Memory B cell (primary cell): ENCODE measurements at regions not wholly inside any gene's neighbourhood (a gene's known extent, or its start where the extent isn't known, plus 50 kb on each side); places are given as distances from the start of the nearest gene placed in this dataset.
"Not testable (repeated sequence)": the region's sequence is repeated elsewhere in the genome, so short reads cannot be mapped to it uniquely, and the experiment has no call there.

Experiments
- ATAC-seq: fragments of 150-1000 bp; cut with Tn5 transposase; 2 replicates; pipeline ENCODE4 v1.10.0; 2021; ENCODE audit warnings: low read depth, mild to moderate bottlenecking, moderate library complexity
- DNase-seq, 2 donors: peaks; one replicate each; pipeline ENCODE4 v3.0.0; 2022; ENCODE audit warnings: low spot score in 2 of 2
- H3K27ac Mint-ChIP-seq: one replicate; pipeline ENCODE4 v1.8.0; 2022; ENCODE audit warnings: mild to moderate bottlenecking, moderate library complexity, mixed read lengths
- H3K27me3 Mint-ChIP-seq: one replicate; pipeline ENCODE4 v1.8.0; 2022; ENCODE audit warnings: mixed read lengths
- H3K36me3 Mint-ChIP-seq: one replicate; pipeline ENCODE4 v1.8.0; 2022; ENCODE audit warnings: mild to moderate bottlenecking, mixed read lengths
- H3K4me1 Mint-ChIP-seq: one replicate; pipeline ENCODE4 v1.8.0; 2022; ENCODE audit warnings: mixed read lengths
- H3K4me3 Mint-ChIP-seq: one replicate; pipeline ENCODE4 v1.8.0; 2022; ENCODE audit warnings: mild to moderate bottlenecking, moderate library complexity, mixed read lengths
- H3K9me3 Mint-ChIP-seq: one replicate; pipeline ENCODE4 v1.8.0; 2022; ENCODE audit warnings: mixed read lengths

GRCh38 chr14:22190411-22191191 lies 398.4 kb downstream of the DAD1 start:
- ATAC-seq, result no peak

GRCh38 chr14:22189881-22190280 lies 399.1 kb downstream of the DAD1 start:
- Mint-ChIP-seq H3K4me3 (no peak overlapping the region), H3K4me1 (no peaks in the 10 kb centered on the region), H3K36me3 (no peaks in the 10 kb centered on the region), H3K27ac (no peak overlapping the region), H3K9me3 (no peaks in the 10 kb centered on the region), H3K27me3 (peaks cover 4% of the 10 kb centered on the region)
- no peak for ATAC-seq
- DNase-seq, result no peak

More at GRCh38 chr14:22190411-22191191, 398.4 kb downstream of the DAD1 start:
- Mint-ChIP-seq H3K27me3 (peaks cover 2% of the 10 kb centered on the region), H3K4me1 (no peaks in the 10 kb centered on the region), H3K27ac (no peak overlapping the region), H3K4me3 (no peak overlapping the region), H3K9me3 (no peaks in the 10 kb centered on the region), H3K36me3 (no peaks in the 10 kb centered on the region)
- DNase-seq, result no peak

- no peak overlapping the region for H3K4me3 Mint-ChIP-seq
- no peaks in the 10 kb centered on the region for H3K4me1 Mint-ChIP-seq
- no peaks in the 10 kb centered on the region for H3K36me3 Mint-ChIP-seq
- H3K27ac Mint-ChIP-seq, result no peak overlapping the region
- no peaks in the 10 kb centered on the region for H3K9me3 Mint-ChIP-seq
- no peak for DNase-seq
- ATAC-seq, result no peak
- peaks cover 6% of the 10 kb centered on the region for H3K27me3 Mint-ChIP-seq
Observed at GRCh38 chr14:22188318-22188717, 400.7 kb downstream of the DAD1 start.

- Mint-ChIP-seq H3K4me3 (no peak overlapping the region), H3K27ac (no peak overlapping the region), H3K36me3 (no peaks in the 10 kb centered on the region), H3K27me3 (peaks cover 11% of the 10 kb centered on the region), H3K9me3 (no peaks in the 10 kb centered on the region), H3K4me1 (no peaks in the 10 kb centered on the region)
- DNase-seq (no peak), ATAC-seq (no peak)
Observed at GRCh38 chr14:22185789-22186188, 403.2 kb downstream of the DAD1 start.

GRCh38 chr14:22185191-22185590 lies 403.8 kb downstream of the DAD1 start:
- no peak overlapping the region for H3K4me3 Mint-ChIP-seq
- no peaks in the 10 kb centered on the region for H3K4me1 Mint-ChIP-seq
- peaks cover 11% of the 10 kb centered on the region for H3K27me3 Mint-ChIP-seq
- no peaks in the 10 kb centered on the region for H3K36me3 Mint-ChIP-seq
- H3K27ac Mint-ChIP-seq, result no peak overlapping the region
- no peaks in the 10 kb centered on the region for H3K9me3 Mint-ChIP-seq
- DNase-seq (no peak), ATAC-seq (no peak)

- DNase-seq (no peak), ATAC-seq (no peak)
- H3K36me3 Mint-ChIP-seq, result no peaks in the 10 kb centered on the region
- H3K9me3 Mint-ChIP-seq, result no peaks in the 10 kb centered on the region
- H3K27ac Mint-ChIP-seq, result no peak overlapping the region
- no peaks in the 10 kb centered on the region for H3K4me1 Mint-ChIP-seq
- H3K4me3 Mint-ChIP-seq, result no peak overlapping the region
- peaks cover 13% of the 10 kb centered on the region for H3K27me3 Mint-ChIP-seq
Observed at GRCh38 chr14:22184830-22185168, 404.2 kb downstream of the DAD1 start.

GRCh38 chr14:22184157-22184829 lies 404.7 kb downstream of the DAD1 start:
- ATAC-seq, result no peak
- no peak for DNase-seq
- Mint-ChIP-seq H3K27ac (no peak overlapping the region), H3K27me3 (peaks cover 14% of the 10 kb centered on the region), H3K36me3 (no peaks in the 10 kb centered on the region), H3K4me1 (no peaks in the 10 kb centered on the region), H3K9me3 (no peaks in the 10 kb centered on the region), H3K4me3 (no peak overlapping the region)

- H3K27me3 Mint-ChIP-seq, result peaks cover 27% of the 10 kb centered on the region
- no peaks in the 10 kb centered on the region for H3K36me3 Mint-ChIP-seq
- peaks cover 5% of the 10 kb centered on the region for H3K4me1 Mint-ChIP-seq
- H3K4me3 Mint-ChIP-seq, result no peak overlapping the region
- no peaks in the 10 kb centered on the region for H3K9me3 Mint-ChIP-seq
- ATAC-seq, result no peak
- DNase-seq, result no peak
- H3K27ac Mint-ChIP-seq, result no peak overlapping the region
Observed at GRCh38 chr14:22180045-22180444, 409.0 kb downstream of the DAD1 start.

- ATAC-seq (no peak), DNase-seq (no peak)
- Mint-ChIP-seq H3K36me3 (no peaks in the 10 kb centered on the region), H3K4me1 (peaks cover 5% of the 10 kb centered on the region), H3K27ac (no peak overlapping the region), H3K27me3 (peaks cover 29% of the 10 kb centered on the region), H3K9me3 (no peaks in the 10 kb centered on the region), H3K4me3 (no peak overlapping the region)
Observed at GRCh38 chr14:22179190-22179589, 409.8 kb downstream of the DAD1 start.

GRCh38 chr14:22178333-22178839 lies 410.6 kb downstream of the DAD1 start:
- no peak overlapping the region for H3K4me3 Mint-ChIP-seq
- ATAC-seq, result no peak
- H3K27ac Mint-ChIP-seq, result no peak overlapping the region
- no peaks in the 10 kb centered on the region for H3K36me3 Mint-ChIP-seq
- no peaks in the 10 kb centered on the region for H3K9me3 Mint-ChIP-seq
- DNase-seq, result no peak
- peaks cover 5% of the 10 kb centered on the region for H3K4me1 Mint-ChIP-seq
- peaks cover 30% of the 10 kb centered on the region for H3K27me3 Mint-ChIP-seq

GRCh38 chr14:22177870-22178269 lies 411.2 kb downstream of the DAD1 start:
- H3K4me1 Mint-ChIP-seq, result peaks cover 5% of the 10 kb centered on the region
- H3K27me3 Mint-ChIP-seq, result peaks cover 30% of the 10 kb centered on the region
- no peak overlapping the region for H3K27ac Mint-ChIP-seq
- no peaks in the 10 kb centered on the region for H3K9me3 Mint-ChIP-seq
- no peak overlapping the region for H3K4me3 Mint-ChIP-seq
- no peaks in the 10 kb centered on the region for H3K36me3 Mint-ChIP-seq
- ATAC-seq, result no peak
- no peak for DNase-seq

GRCh38 chr14:22176957-22177356 lies 412.1 kb downstream of the DAD1 start:
- H3K27ac Mint-ChIP-seq, result no peak overlapping the region

GRCh38 chr14:22175278-22175558 lies 413.8 kb downstream of the DAD1 start:
- H3K4me3 Mint-ChIP-seq, H3K9me3 Mint-ChIP-seq: not testable (repeated sequence)

More at GRCh38 chr14:22176957-22177356, 412.1 kb downstream of the DAD1 start:
- Mint-ChIP-seq H3K36me3 (no peaks in the 10 kb centered on the region), H3K9me3 (no peaks in the 10 kb centered on the region), H3K4me1 (peaks cover 5% of the 10 kb centered on the region), H3K4me3 (no peak overlapping the region), H3K27me3 (peaks cover 27% of the 10 kb centered on the region)
- no peak for DNase-seq
- no peak for ATAC-seq

GRCh38 chr14:22174412-22175277 lies 414.4 kb downstream of the DAD1 start:
- no peak for DNase-seq
- Mint-ChIP-seq H3K27ac (no peak overlapping the region), H3K27me3 (peaks cover 23% of the 10 kb centered on the region), H3K4me1 (peaks cover 5% of the 10 kb centered on the region), H3K4me3 (no peak overlapping the region), H3K36me3 (no peaks in the 10 kb centered on the region), H3K9me3 (no peaks in the 10 kb centered on the region)
- no peak for ATAC-seq

More at GRCh38 chr14:22175278-22175558, 413.8 kb downstream of the DAD1 start:
- not testable (repeated sequence) for ATAC-seq, DNase-seq, H3K4me1 Mint-ChIP-seq, H3K36me3 Mint-ChIP-seq, H3K27ac Mint-ChIP-seq
- H3K27me3 Mint-ChIP-seq, result peaks cover 26% of the 10 kb centered on the region
